ENCODE measurements at regions not wholly inside any gene's neighbourhood (a gene's known extent, or its start where the extent isn't known, plus 50 kb on each side); places are given as distances from the start of the nearest gene placed in this dataset.

DNA sequence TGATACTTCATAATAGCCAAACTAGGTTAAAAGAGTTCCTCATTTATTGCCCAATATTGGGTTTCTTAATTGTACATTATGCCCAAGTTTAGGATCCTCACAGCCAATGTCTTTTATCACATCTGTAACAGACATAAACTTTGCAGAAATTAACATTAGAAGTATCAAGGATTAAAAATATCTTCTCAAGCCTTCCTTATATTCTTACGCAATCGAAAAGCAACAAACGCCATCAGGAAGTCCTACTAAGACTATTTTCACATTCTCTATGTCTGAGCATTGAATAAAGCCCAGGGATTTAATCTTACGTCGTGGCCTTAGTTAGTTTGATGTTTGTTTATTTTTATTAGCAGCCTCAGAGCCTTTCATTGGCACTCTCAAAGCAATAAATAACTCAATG, 1660.4 kb upstream of the MIR17HG start (continued):
- TF ChIP-seq TAF1 (conservative IDR thresholded peaks at IDR 0.05) (no peak), JUND (IDR thresholded peaks at IDR 0.05) (no peak), FOXA2 (IDR thresholded peaks at IDR 0.05) (no peak)

DNA sequence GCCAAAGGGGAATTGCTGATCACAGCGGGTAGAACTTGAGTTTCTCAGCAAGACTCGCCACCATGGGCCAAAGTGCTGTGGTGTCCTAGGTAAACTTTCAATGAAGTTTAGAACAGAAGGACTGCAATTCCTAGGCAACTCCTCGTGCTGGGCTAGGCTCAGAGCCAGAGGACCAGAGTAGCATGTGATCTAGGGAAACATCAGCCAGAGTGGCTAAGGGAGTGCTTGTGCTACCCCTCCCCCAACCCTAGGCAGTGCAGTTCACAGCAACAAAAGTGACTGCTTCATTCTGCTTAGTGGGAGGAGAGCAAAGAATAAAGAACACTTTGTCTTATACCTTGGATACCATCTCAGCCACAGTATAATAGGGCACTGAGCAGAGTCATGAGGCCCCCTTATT, 1658.6 kb upstream of the MIR17HG start:
- Histone ChIP-seq H3K9me3 (ENCODE audit: control insufficient read depth in 4 of 4, low read length in 3 of 4) (no peaks in the 10 kb centered on the region), H3K9ac (ENCODE audit: low read depth in 1 of 2, low read length in 2 of 2) (no peak overlapping the region), H3K27ac (ENCODE audit: low read depth in 1 of 2, low read length in 2 of 2) (no peak overlapping the region), H3K4me3 (ENCODE audit: low read depth in 1 of 3, low read length in 3 of 3) (no peak overlapping the region), H3K4me1 (ENCODE audit: control insufficient read depth in 4 of 4, insufficient read depth in 4 of 4, low read length in 3 of 4) (no peaks in the 10 kb centered on the region), H3K36me3 (ENCODE audit: control insufficient read depth in 4 of 4, insufficient read depth in 3 of 4, low read depth in 1 of 4, low read length in 3 of 4) (peaks cover 0 to 1% (median 0%) of the 10 kb centered on the region in 4 donors), H3K27me3 (ENCODE audit: control insufficient read depth in 4 of 4, insufficient read depth in 4 of 4, low read length in 3 of 4) (no peaks in the 10 kb centered on the region)
- 71% methylated on average over 3 of the region's 3 CpGs for WGBS
- TF ChIP-seq NR2F2 (IDR thresholded peaks at IDR 0.05) (no peak), FOXA1 (IDR thresholded peaks at IDR 0.05) (no peak), HNF4A (conservative IDR thresholded peaks at IDR 0.05) (no peak), TAF1 (conservative IDR thresholded peaks at IDR 0.05) (no peak), SP1 (IDR thresholded peaks at IDR 0.05) (no peak), FOXA2 (IDR thresholded peaks at IDR 0.05) (no peak), HNF4G (IDR thresholded peaks at IDR 0.05) (no peak), GABPA (IDR thresholded peaks at IDR 0.05 in 1 of 2, conservative IDR thresholded peaks at IDR 0.05 in 1 of 2) (no peak), EGR1 (IDR thresholded peaks at IDR 0.05; ENCODE audit: low read depth in 2 of 2) (no peak), RAD21 (IDR thresholded peaks at IDR 0.05) (no peak), JUND (IDR thresholded peaks at IDR 0.05) (no peak)
- TF ChIP-seq, protein P1, sequence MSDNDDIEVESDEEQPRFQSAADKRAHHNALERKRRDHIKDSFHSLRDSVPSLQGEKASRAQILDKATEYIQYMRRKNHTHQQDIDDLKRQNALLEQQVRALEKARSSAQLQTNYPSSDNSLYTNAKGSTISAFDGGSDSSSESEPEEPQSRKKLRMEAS (IDR thresholded peaks at IDR 0.05), result no peak
- TF ChIP-seq, protein P2, sequence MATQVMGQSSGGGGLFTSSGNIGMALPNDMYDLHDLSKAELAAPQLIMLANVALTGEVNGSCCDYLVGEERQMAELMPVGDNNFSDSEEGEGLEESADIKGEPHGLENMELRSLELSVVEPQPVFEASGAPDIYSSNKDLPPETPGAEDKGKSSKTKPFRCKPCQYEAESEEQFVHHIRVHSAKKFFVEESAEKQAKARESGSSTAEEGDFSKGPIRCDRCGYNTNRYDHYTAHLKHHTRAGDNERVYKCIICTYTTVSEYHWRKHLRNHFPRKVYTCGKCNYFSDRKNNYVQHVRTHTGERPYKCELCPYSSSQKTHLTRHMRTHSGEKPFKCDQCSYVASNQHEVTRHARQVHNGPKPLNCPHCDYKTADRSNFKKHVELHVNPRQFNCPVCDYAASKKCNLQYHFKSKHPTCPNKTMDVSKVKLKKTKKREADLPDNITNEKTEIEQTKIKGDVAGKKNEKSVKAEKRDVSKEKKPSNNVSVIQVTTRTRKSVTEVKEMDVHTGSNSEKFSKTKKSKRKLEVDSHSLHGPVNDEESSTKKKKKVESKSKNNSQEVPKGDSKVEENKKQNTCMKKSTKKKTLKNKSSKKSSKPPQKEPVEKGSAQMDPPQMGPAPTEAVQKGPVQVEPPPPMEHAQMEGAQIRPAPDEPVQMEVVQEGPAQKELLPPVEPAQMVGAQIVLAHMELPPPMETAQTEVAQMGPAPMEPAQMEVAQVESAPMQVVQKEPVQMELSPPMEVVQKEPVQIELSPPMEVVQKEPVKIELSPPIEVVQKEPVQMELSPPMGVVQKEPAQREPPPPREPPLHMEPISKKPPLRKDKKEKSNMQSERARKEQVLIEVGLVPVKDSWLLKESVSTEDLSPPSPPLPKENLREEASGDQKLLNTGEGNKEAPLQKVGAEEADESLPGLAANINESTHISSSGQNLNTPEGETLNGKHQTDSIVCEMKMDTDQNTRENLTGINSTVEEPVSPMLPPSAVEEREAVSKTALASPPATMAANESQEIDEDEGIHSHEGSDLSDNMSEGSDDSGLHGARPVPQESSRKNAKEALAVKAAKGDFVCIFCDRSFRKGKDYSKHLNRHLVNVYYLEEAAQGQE (IDR thresholded peaks at IDR 0.05), result no peak
- TF ChIP-seq, protein P3, sequence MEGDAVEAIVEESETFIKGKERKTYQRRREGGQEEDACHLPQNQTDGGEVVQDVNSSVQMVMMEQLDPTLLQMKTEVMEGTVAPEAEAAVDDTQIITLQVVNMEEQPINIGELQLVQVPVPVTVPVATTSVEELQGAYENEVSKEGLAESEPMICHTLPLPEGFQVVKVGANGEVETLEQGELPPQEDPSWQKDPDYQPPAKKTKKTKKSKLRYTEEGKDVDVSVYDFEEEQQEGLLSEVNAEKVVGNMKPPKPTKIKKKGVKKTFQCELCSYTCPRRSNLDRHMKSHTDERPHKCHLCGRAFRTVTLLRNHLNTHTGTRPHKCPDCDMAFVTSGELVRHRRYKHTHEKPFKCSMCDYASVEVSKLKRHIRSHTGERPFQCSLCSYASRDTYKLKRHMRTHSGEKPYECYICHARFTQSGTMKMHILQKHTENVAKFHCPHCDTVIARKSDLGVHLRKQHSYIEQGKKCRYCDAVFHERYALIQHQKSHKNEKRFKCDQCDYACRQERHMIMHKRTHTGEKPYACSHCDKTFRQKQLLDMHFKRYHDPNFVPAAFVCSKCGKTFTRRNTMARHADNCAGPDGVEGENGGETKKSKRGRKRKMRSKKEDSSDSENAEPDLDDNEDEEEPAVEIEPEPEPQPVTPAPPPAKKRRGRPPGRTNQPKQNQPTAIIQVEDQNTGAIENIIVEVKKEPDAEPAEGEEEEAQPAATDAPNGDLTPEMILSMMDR (IDR thresholded peaks at IDR 0.05; ENCODE audit: low read depth, low read length, missing input control), result no peak
- TF ChIP-seq, protein P4, sequence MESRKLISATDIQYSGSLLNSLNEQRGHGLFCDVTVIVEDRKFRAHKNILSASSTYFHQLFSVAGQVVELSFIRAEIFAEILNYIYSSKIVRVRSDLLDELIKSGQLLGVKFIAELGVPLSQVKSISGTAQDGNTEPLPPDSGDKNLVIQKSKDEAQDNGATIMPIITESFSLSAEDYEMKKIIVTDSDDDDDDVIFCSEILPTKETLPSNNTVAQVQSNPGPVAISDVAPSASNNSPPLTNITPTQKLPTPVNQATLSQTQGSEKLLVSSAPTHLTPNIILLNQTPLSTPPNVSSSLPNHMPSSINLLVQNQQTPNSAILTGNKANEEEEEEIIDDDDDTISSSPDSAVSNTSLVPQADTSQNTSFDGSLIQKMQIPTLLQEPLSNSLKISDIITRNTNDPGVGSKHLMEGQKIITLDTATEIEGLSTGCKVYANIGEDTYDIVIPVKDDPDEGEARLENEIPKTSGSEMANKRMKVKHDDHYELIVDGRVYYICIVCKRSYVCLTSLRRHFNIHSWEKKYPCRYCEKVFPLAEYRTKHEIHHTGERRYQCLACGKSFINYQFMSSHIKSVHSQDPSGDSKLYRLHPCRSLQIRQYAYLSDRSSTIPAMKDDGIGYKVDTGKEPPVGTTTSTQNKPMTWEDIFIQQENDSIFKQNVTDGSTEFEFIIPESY (IDR thresholded peaks at IDR 0.05), result no peak
- DNase-seq (ENCODE audit: low spot score), result no peak

Data from liver (tissue), 8 donors.